Astrocyte of the hippocampus (primary cell): ENCODE measurements at regions not wholly inside any gene's neighbourhood (a gene's known extent, or its start where the extent isn't known, plus 50 kb on each side); places are given as distances from the start of the nearest gene placed in this dataset.
"Not testable (repeated sequence)": the region's sequence is repeated elsewhere in the genome, so short reads cannot be mapped to it uniquely, and the experiment has no call there.

Experiments
- DNase-seq: peaks from one replicate; pipeline ENCODE4 v3.0.0; 2011; ENCODE audit warnings: low read depth, low spot score

DNA sequence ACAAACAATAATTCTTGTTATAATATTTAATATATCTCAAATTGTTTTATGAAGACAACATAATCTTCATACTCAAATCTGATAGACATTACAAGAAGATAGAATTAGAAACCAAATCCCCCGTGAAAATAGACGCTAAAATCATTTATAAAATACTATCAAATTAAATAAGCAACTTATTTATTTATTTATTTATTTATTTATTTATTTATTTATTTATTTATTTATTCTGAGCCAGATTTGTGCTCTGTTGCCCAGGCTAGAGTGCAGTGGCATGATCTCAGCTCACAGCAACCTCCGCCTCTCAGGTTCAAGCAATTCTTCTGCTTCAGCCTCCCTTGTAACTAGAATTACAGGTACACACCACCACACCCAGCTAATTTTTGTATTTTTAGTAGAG is 294.9 kb upstream of the MAGEC2 start:
- DNase-seq = no peak

DNA sequence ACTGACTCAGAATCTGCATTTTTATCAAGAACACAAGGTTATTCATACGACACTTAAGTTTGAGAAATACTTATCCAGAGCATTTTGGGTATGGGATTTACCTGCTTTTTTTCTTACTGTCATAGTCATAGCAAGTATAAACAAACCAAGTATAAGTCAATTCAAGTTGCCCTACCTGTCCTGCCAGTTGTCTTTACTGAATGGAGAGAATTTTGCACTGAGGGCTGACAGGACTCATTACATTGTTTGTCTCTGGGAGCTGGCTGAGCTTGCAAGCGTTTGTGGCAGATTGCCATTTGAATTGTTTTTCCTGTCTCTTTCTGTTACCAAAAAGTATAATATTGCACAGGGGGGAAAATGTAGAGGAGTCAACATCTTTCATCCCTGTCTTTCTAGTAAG is 278.9 kb upstream of the MAGEC2 start:
- DNase-seq = no peak

DNA sequence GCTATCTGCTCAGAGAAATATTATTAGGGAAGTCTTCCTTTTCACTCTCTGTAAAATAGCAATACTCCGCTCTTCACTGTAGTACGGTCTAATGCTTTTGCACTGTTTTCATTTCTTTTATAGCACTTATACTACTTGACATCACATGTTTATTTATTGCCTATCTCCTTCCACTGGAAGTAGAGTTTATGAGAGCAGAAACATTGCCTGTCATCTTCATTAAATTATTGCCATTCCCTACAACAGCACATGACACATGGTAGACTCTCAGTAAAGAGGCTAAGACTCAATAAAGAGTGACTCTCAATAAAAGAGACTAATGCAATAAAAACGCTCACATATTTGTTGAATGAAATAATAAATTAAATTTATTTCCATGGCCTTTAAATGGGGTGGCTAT is 241.3 kb upstream of the MAGEC2 start:
- no peak for DNase-seq

DNA sequence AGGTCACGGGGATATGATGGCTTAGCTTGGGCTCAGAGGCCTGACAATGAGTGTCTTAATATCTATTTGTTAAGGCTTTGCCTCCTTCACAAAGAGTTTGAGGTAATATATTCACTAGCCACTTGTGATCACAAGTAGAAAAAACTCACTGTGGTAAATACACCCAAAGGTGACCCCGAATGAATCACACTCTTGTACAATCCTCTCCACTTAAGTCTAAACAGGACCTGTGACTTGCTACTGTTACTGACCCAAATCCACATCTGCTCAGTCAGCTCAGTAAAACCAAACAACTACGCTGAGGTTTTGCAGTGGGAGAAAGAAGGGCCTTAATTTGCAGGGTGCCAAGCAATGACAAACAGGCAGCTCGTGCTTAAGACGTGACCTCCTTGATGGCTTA is 223.8 kb upstream of the MAGEC2 start:
- no peak for DNase-seq

DNA sequence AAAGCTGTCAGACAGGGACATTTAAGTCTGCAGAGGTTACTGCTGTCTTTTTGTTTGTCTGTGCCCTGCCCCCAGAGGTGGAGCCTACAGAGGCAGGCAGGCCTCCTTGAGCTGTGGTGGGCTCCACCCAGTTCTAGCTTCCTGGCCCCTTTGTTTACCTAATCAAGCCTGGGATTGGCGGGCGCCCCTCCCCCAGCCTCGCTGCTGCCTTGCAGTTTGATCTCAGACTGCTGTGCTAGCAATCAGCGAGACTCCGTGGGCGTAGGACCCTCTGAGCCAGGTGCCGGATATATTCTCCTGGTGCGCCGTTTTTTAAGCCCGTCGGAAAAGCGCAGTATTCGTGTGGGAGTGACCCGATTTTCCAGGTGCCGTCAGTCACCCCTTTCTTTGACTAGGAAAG is 185.9 kb upstream of the MAGEC2 start:
- not testable (repeated sequence) for DNase-seq

DNA sequence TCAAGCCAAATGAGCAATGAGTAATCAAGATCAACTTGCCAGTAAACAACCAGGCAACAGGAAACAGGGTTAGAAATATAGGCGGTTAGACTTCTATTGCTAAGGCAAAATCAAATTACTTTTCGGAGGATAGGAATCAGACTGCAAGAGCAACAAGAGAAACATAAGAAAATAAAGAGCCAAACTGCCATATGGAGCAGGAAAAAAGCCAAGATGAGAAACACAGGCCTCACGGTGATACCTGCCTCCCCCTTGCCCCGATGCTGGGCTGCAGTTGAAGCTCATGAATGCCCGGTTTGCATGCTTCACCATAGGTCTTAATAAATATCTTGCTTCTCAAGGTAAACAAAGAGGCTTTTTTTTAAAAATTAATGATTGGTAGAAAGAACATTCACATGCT is 158.4 kb upstream of the MAGEC2 start:
- no peak for DNase-seq

DNA sequence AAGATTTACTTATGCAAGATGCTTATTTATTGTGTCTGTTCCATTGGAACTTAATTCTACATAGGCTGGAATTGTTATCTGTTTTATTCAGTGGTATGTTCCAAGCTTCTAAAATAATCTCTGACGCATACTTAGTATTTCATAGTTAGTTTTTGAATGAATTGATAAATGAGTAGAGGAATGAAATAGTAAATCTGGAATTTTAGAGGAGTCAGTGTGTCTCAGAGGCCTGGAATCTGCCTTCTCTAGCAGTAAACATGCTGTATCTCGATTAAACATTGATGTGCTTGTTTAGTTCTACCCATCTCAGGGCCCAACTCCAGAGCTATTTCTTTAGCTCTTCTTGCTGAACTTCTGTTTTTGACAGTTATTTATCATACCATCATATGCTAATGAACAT is 154.2 kb upstream of the MAGEC2 start:
- DNase-seq = no peak

DNA sequence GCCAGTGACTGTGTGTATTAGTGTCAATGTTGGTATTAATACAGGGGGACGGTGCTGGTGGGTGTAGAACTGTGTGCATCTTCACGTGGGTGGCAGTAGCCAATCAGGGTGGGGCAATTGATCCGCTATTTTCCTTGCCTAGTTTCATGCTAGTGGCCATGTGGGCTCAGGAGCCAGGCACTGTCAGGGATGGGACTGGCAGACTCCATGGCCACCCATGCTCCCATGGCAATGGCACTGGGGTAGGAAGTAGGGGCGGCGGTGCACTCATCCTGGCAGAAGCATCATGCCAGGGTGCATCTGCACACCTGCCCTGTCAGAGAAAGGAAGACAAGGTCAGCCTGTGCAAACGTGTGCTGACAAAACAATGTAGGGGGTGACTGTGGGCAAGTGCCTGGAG is 122.1 kb upstream of the MAGEC2 start:
- DNase-seq = no peak

DNA sequence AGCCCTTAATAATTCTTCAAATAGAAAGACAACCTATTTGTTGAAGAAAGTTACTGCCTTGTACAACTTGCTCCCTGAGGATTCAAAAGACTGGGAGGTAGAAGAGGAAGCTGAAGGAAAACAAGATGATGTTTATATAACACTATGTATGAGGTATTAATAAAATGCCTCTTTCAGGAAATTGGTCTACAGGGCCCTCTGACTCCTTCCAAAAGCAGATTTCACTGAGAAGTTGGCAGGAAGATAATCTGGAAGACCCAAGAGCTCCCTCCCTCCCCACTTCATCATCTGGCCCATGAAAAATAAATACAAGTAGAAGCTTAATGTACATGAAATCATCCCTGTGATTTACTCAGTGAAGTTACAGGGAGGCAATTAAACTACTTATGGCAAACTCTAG is 107.5 kb upstream of the MAGEC2 start:
- no peak for DNase-seq

DNA sequence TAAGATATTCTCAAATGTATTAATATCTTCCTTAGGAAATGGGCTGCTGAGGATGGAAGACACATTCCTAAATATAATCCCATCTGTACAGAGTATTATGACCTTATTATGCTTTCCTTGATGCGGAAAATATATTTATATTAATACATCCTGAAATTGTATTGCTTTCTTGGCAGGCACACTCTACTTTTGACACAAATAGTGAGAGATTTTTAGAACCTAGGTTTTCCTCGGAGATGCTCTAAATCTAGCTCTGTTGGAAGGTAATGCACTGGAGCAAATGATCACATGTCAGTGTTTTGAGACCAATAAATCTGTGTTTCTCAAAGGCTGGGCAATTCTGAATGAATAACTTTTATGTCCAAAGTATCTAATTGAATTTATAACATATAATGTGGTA is 94.3 kb upstream of the MAGEC2 start:
- DNase-seq = no peak

DNA sequence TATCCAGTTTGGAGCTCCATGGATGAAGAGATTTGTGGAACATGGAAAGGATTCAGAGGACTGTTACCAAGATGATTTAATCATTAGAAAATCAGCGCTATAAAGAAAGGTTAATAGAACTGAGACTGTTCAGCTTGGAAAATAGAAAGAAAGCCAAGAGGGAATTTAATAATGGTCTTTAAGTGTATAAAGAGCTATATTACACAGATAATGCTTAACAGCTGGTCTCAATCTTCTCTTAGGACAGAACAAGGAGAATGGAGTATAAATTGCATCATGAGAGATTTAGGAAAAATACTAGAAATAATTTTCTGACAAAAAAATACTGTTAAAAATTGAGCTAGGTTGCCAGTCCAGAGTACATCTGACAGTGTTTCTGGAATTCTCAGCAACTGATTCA is 91.3 kb upstream of the MAGEC2 start:
- no peak for DNase-seq

DNA sequence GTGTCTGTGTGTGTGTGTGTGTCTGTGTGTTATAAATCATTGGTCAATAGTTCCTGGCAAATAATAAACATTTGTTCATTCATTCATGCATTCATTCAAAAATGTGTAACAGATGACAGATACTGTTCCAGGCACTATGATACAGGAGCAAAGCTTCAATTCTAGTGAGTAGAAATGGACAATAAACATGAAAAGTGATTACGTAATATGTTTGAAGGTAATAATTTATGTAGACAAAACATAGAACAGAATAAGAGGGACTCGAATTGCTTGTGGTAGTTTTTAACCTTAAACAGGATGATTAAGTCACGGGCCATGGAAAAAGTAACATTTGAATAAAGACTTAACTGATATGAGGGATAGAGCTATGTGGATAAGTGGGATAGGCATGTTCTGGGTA is 90.1 kb upstream of the MAGEC2 start:
- DNase-seq = no peak

DNA sequence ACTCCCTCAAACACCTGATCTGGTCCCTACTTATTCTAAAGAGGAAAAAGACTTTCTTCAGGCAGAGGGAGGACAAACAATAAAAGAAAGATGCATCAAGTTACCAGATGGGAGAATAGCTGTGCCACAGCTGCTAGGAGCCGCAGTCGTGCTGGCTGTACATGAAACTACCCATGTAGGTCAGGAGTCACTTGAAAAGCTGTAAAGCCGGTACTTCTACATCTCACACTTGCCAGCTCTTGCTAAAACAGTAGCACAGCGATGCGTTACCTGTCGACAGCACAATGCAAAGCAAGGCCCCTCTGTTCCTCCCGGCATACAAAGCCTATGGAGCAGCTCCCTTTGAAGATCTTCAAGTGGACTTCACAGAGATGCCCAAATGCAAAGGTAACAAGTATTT is 65.1 kb upstream of the MAGEC2 start:
- DNase-seq = not testable (repeated sequence)

DNA sequence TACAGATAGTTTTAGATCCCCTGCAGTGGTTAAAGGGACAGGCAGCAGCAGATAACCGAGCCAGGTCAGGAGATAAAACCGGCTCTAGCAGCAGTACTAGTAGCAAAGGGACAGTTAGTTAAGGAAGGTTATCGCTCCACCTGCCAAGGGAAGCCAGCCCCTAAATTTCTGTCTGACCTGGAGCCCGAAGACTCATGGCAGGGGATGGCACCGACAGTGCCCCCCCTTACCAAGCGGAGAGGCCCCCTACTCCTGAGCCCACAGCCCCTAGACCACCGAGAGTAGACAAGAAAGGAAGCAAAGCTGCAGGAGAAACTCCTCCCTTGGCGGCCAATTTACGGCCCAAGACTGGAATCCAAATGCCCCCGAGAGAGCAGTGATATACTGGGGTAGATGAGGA is 61.3 kb upstream of the MAGEC2 start:
- no peak for DNase-seq

DNA sequence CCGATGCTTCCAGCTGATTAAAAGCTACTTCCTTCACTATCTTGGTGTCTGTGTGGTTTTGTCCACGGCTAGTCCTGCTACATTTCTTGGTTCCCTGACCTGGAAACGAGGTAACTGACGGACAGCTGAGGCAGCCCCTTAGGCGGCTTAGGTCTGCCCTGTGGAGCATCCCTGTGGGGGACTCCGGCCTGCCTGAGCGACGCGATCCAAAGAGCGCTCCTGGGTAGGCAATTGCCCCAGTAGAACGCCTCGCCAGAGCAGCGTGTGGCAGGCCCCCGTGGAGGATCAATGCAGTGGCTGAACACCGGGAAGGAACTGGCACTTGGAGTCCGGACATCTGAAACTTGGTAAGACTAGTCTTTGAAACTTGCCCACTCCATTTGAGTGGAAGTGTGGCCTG is 60.5 kb upstream of the MAGEC2 start:
- not testable (repeated sequence) for DNase-seq

DNA sequence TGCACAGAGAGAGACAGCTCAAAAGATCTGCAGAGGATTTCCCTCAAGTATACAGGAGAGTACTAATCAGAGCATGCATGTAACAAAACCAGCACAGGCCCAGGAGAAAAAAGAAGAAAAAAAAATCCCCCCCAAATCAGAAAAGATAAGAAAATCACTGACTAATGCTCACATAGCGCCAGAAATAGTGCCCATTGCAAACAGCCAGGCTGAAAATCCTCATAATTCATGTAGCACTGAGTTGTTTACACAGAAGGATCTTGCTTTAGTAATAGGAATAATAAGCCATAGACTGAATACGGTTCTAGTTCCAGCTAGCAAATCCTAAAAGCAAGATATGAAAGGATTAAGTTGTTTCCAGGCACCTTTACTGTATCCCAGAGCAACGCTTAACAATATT is 51.8 kb upstream of the MAGEC2 start:
- no peak for DNase-seq
